ENCODE measurements at regions not wholly inside any gene's neighbourhood (a gene's known extent, or its start where the extent isn't known, plus 50 kb on each side); places are given as distances from the start of the nearest gene placed in this dataset.

DNA sequence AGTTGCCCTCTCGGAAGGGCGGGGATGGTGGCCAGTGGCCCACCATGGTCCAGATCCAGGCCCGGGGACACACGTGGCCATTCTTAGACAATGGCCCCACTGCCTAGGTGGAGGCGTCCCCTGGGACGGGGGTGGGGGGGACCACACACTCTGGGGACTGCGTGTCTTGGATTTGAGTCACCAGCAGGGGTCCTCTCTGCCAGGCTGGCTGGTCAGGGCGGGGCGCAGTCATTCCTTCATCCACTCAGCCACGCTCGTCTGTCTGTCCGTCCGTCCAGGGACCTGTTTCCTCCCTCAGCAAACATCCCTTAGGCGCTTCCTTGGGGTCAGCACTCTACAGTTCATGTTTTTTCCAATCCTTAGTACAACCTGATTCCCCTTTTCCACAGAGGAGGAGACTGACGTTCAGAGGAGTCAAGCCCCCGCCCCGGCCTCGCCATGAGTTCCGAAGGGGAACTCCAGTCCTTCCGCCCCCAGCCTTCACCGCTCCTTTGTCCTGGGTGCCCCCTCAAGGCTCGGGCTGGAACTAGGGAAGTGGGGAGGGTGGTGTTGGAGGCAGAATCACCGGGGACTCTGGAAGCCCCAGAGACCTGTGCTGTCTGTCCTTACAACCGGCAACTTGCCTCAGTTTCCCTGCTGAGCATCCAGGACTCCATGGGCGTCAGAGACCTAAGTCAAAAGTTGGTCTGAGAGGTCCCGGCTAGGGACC, 276.6 kb upstream of the MVB12B start:
- Mint-ChIP-seq H3K9me3 (peaks cover 4% of the 10 kb centered on the region), H3K4me1 (ENCODE audit: low read depth) (no peaks in the 10 kb centered on the region), H3K4me3 (no peak overlapping the region), H3K27me3 (peaks cover 11% of the 10 kb centered on the region), H3K27ac (no peak overlapping the region), H3K36me3 (ENCODE audit: low read depth) (peaks cover 3% of the 10 kb centered on the region)

DNA sequence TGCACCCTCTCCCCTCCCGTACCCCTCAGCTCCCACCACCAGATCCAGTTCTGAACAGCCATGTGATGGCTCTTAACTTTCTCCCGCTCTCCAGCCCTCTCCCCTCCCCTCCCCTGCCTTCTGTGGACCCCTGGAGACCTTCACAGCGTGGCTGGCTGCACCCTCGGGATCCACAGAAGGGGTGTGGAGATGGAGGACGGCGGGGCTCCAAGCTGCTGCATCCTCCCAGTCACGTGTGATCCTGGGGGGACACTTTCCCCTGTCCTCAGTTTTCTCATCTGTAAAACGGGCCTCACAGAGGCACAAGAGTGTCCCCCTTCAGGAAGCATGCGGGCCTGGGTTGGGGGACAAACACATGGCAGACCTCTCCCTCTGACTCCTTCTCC, 276.0 kb upstream of the MVB12B start:
- peaks cover 4% of the 10 kb centered on the region for H3K9me3 Mint-ChIP-seq
- no peak overlapping the region for H3K27ac Mint-ChIP-seq
- no peaks in the 10 kb centered on the region for H3K4me1 Mint-ChIP-seq (ENCODE audit: low read depth)
- peaks cover 10% of the 10 kb centered on the region for H3K27me3 Mint-ChIP-seq
- H3K4me3 Mint-ChIP-seq, result no peak overlapping the region
- H3K36me3 Mint-ChIP-seq (ENCODE audit: low read depth), result peaks cover 3% of the 10 kb centered on the region

DNA sequence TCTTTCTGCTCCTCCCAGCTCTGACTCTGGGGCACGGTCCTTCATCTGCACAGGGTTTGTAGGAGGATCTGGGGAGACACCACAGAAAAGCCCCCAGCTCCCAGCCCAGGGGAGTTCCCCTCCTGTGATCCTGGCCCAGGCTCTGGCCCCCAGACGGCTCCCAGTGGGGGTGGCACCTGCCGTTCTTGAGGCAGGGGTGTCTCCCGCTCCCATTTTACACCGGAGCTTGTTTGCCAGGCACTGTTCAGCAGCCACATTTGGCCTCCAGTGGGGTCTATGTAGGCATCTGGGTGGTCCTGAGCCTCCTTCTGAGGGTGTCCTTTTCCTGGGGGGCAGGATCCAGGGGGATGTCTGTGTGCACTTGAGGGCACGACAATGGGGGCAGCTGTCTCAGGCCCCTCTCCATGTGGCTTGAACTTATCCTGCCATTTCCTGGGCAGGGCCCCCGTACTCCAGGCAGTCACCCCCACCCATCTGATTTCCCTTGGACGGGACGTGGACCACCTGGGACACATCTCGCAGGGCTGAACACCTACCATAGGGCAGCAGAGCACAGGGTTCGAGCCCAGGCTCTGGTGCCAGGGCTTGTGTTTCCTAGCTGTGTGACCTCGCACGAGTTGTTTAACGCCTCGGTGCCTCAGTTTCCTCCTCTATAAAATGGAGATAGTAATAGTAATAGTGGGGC, 275.0 kb upstream of the MVB12B start:
- Mint-ChIP-seq H3K4me1 (ENCODE audit: low read depth) (no peaks in the 10 kb centered on the region), H3K27me3 (peaks cover 10% of the 10 kb centered on the region), H3K4me3 (no peak overlapping the region), H3K9me3 (no peaks in the 10 kb centered on the region), H3K36me3 (ENCODE audit: low read depth) (no peaks in the 10 kb centered on the region), H3K27ac (no peak overlapping the region)

DNA sequence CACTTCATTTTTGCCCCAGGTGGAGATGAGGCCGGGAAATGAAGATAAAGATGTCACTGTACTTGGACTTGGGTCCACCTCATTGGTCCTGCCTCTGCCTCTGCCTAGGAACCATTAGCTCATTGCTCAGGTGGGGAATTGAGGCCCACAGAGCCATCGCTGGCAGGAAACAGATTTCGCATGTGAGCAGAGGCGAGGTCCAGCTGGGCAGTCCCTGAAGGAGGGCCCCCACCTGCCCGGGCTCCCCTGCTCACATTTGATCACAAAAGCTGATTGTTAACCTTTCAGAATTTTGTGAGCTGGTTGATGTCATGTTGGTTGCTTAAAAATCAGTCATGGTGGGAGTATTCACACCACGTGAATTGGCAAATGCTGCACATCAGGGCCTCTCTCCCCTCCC, 273.8 kb upstream of the MVB12B start:
- no peaks in the 10 kb centered on the region for H3K36me3 Mint-ChIP-seq (ENCODE audit: low read depth)
- peaks cover 10% of the 10 kb centered on the region for H3K27me3 Mint-ChIP-seq
- H3K4me3 Mint-ChIP-seq, result no peak overlapping the region
- no peaks in the 10 kb centered on the region for H3K9me3 Mint-ChIP-seq
- H3K4me1 Mint-ChIP-seq (ENCODE audit: low read depth), result no peaks in the 10 kb centered on the region
- no peak overlapping the region for H3K27ac Mint-ChIP-seq

DNA sequence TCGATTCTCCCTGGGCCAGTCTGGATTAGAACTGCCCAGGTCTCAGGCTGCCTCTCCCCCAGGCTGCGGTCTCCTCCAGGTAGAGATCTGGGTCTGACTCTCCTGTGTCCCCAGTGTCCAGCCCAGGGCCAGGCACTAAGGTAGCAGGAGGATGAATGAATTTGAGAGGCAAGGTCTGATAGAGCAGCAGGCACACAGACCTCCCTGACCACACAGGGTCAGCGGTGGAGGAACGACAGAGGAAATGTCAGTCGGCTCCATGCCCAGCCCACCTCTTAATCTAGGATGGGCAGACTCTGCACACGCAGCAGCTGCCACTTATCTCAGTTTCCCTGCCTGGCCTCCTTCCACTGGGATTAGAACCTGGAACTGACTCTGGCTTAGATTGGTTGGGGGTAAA, 272.7 kb upstream of the MVB12B start:
- no peak overlapping the region for H3K27ac Mint-ChIP-seq
- H3K36me3 Mint-ChIP-seq (ENCODE audit: low read depth), result no peaks in the 10 kb centered on the region
- H3K9me3 Mint-ChIP-seq, result no peaks in the 10 kb centered on the region
- H3K4me3 Mint-ChIP-seq, result no peak overlapping the region
- H3K27me3 Mint-ChIP-seq, result peaks cover 10% of the 10 kb centered on the region
- no peaks in the 10 kb centered on the region for H3K4me1 Mint-ChIP-seq (ENCODE audit: low read depth)

DNA sequence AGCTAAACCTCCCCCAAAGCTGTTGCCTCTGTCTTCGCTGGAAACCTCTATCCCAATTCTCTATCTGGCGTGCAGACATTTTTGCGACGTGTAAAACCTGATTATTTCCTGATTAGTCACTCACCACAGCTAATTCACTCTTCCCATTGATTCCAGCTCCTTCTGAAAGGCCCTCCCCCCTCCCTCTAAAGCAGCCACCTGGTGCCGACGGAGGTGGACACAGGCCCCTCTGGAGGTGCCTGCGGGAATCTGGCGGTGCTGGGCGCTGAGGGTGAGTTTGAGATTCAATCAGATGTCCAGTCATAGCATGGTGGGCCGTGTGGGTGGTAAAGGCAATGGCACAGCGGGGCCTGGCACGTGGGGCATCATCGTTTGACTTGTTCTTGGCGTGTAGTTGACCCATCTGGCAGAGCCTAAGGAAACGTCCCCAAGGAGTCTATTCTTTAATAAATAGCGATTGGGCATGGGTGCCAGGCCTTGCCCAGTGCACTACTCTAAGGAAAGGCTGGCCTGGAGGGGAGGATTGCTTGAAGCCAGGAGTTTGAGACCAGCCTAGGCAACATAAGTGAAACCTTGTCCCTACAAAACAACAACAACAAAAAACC, 271.1 kb upstream of the MVB12B start:
- Mint-ChIP-seq H3K4me3 (no peak overlapping the region), H3K4me1 (ENCODE audit: low read depth) (no peaks in the 10 kb centered on the region), H3K9me3 (no peaks in the 10 kb centered on the region), H3K27me3 (peaks cover 10% of the 10 kb centered on the region), H3K27ac (no peak overlapping the region), H3K36me3 (ENCODE audit: low read depth) (no peaks in the 10 kb centered on the region)

DNA sequence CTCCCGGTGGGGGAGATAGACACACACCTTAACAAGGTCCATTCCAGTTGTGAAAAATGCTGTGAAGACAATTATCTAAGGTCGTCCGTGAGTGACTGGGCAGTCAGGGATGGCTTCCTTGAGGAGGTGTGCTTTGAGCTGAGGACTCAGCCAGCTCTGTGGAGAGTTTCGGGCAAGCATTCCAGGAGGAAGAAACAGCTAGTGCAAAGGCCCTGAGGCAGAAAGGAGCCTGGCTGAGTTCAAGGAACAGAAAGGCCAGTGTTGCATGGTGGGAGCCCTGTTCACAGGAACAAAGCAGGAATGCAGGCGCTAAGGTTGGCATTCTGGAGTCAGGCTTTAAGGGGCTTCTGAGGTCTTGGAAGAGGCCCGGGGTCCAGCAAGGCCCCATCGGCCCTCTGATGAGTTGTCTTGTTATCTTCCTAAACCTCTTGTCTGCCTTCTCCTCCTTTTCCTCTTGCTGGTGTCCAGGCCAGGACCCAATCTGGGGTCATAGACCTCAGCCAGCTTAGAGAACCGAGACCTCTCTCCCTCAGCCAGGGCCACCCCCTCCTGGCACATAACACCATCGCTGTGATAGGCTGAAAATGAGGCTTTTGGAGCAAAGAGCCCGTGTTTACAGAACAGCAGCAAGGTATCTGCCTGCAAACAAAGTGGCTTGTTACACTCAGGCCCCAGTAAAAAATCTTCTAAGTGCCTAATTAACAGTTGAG, 270.2 kb upstream of the MVB12B start:
- peaks cover 13% of the 10 kb centered on the region for H3K27me3 Mint-ChIP-seq
- H3K9me3 Mint-ChIP-seq, result no peaks in the 10 kb centered on the region
- no peaks in the 10 kb centered on the region for H3K36me3 Mint-ChIP-seq (ENCODE audit: low read depth)
- H3K4me1 Mint-ChIP-seq (ENCODE audit: low read depth), result no peaks in the 10 kb centered on the region
- no peak overlapping the region for H3K4me3 Mint-ChIP-seq
- no peak overlapping the region for H3K27ac Mint-ChIP-seq

DNA sequence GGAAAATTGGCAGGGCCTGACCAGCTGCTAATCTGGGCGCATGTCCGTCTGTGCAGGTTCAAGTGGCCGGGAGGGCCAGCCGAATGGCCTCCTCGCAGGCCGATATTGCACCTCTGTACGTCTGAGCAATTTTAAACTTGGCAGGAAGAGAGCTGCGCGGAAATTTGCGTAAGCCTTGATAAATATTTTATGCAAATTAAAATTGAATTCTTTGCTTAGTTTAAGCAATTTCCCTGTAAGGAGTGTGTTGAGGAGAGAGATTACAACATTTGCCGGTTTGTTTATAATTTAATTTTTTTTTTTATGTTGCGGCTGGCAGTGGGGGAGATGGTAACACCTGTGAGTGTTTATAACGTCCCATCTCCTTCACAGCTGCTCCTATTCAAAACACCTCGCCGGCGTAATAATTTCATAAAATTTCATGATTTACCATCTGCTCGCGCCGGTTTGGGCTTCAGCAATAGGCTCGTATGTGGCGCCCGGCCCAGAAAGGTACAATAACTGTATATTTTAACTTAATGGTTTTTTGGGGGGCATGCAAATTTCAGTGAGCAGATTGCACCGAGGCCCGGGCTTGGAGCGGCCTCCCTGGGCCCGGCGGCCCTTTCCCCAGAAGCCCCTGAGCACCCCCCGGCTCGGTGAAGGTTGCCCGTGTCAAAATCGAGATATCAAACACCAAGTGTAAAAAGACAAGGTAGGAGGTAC, 269.4 kb upstream of the MVB12B start:
- Mint-ChIP-seq H3K27me3 (peaks cover 13% of the 10 kb centered on the region), H3K27ac (no peak overlapping the region), H3K4me1 (ENCODE audit: low read depth) (no peaks in the 10 kb centered on the region), H3K9me3 (no peaks in the 10 kb centered on the region), H3K36me3 (ENCODE audit: low read depth) (no peaks in the 10 kb centered on the region), H3K4me3 (no peak overlapping the region)

DNA sequence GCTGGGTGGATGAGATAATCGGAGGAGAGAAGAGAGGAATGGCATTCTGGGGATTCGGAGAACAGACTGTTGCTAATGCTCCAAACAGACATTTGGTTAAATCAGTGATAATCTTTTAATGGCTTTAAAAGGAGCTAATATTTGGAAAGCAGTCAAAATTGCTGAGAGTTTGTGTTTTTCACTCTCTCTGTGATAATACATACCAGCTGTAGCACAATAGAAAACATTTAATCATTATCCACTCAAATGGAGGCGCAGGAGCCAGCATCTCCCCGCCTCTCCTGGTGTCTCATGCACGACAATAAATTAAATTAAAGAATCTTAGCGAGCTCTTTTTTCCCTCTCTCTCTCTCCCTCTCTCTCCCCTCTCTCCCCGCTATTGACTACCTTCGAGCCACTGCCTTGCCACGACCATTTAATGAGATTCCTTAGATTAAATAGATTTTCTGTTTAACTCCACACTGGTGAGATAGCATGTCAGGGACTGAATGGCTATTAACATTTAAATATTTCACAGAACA, 268.6 kb upstream of the MVB12B start:
- no peak overlapping the region for H3K4me3 Mint-ChIP-seq
- H3K9me3 Mint-ChIP-seq, result no peaks in the 10 kb centered on the region
- H3K27me3 Mint-ChIP-seq, result peaks cover 12% of the 10 kb centered on the region
- H3K36me3 Mint-ChIP-seq (ENCODE audit: low read depth), result no peaks in the 10 kb centered on the region
- no peaks in the 10 kb centered on the region for H3K4me1 Mint-ChIP-seq (ENCODE audit: low read depth)
- no peak overlapping the region for H3K27ac Mint-ChIP-seq

DNA sequence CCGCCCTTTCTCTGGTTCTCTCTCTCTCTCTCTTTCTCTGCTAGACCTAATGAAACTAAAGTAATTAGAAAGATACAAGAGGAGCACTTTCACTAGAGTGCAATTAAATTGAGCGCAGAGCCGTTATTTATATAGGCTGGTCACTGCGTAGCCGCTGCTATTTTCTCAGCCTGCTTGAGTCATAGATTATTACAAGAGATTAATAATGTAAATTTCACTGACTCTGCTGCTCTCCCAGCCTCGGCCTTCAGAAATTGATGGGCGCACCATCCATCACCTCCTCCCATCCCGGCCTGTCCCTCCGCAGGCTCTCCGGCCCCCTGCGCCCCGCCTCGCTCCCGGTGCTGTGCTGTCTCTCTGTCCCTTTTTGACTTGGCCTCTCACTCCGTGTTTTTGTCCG, 268.0 kb upstream of the MVB12B start:
- Mint-ChIP-seq H3K4me3 (no peak overlapping the region), H3K9me3 (no peaks in the 10 kb centered on the region), H3K27me3 (peaks cover 7% of the 10 kb centered on the region), H3K27ac (no peak overlapping the region), H3K36me3 (ENCODE audit: low read depth) (no peaks in the 10 kb centered on the region), H3K4me1 (ENCODE audit: low read depth) (no peaks in the 10 kb centered on the region)

DNA sequence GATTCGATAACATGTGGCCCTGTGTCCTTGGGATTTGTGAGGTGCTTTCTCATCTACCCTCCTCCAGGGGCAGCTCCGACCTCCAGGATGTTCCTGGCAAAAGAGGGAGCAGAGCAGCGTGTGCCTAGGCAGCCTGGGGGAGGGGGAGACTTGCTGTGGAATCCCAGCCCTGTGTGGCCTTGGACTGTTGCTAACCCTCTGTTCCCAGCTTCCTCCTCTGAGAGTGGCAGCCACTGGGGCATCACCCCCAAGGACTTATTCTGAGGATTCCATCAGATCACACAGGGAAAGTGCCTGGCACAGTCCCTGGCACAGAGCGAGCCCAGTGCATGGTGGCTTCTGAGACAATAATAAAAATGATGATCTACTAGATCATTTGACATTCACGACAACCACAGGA, 265.1 kb upstream of the MVB12B start:
- Mint-ChIP-seq H3K36me3 (ENCODE audit: low read depth) (no peaks in the 10 kb centered on the region), H3K27ac (no peak overlapping the region), H3K27me3 (peaks cover 8% of the 10 kb centered on the region), H3K4me3 (no peak overlapping the region), H3K9me3 (no peaks in the 10 kb centered on the region), H3K4me1 (ENCODE audit: low read depth) (no peaks in the 10 kb centered on the region)

DNA sequence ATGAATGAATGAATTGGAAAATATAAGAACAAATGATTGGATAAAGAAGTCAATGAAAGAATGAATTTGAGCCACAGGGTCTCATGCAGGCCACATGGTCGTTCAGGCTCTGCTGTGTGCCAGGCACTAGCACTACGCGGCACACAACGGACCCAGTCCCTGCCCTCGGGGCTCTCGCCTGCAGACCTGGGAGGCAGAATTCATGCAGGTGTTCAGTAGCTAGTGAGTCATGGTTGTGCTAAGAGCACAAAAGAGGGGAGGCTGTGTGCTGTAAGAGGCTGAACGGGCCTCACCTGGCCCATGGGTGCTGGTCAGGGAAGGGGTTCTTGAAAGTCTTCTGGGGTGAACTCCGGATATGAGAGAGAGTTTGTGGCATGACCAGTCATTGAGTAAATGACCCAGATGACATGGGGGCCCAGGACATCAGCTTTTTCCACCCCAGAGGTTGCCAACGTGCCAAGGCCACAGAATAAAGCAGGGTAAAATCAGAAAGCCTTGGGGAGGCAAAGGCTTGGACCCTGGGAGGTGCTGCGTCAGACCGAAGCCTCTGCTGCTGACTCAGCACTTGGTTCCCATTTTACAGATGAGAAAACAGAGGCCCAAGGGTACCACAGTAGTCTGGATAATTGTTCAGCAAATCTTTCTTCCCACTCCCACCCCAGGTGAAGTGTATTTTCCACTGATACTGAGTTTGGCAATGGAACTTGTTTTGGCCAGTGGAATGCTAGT, 264.3 kb upstream of the MVB12B start:
- Mint-ChIP-seq H3K4me1 (ENCODE audit: low read depth) (no peaks in the 10 kb centered on the region), H3K27me3 (peaks cover 8% of the 10 kb centered on the region), H3K27ac (no peak overlapping the region), H3K4me3 (no peak overlapping the region), H3K36me3 (ENCODE audit: low read depth) (no peaks in the 10 kb centered on the region), H3K9me3 (no peaks in the 10 kb centered on the region)

DNA sequence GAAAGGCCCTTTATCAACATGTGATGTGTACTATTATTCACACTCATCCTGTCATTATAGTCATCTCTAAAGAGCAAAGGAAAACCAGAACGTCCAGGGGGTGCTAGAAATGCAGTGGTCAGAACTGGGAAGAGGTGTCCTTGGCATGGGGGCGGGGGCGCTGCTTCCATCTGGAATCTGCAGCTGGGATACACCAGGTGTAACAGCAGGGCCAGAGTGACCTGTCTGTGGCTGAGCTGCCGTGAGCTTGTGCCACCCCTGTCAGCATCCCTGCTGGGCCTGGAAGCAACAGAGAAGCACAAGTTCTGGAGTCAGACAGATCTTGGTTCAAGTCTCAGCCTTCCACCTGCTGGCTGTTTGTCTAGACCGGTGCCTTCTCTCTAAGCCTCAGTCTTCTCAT, 263.3 kb upstream of the MVB12B start:
- H3K27ac Mint-ChIP-seq, result no peak overlapping the region
- H3K4me3 Mint-ChIP-seq, result no peak overlapping the region
- H3K9me3 Mint-ChIP-seq, result no peaks in the 10 kb centered on the region
- H3K4me1 Mint-ChIP-seq (ENCODE audit: low read depth), result no peaks in the 10 kb centered on the region
- no peaks in the 10 kb centered on the region for H3K36me3 Mint-ChIP-seq (ENCODE audit: low read depth)
- H3K27me3 Mint-ChIP-seq, result peaks cover 8% of the 10 kb centered on the region

DNA sequence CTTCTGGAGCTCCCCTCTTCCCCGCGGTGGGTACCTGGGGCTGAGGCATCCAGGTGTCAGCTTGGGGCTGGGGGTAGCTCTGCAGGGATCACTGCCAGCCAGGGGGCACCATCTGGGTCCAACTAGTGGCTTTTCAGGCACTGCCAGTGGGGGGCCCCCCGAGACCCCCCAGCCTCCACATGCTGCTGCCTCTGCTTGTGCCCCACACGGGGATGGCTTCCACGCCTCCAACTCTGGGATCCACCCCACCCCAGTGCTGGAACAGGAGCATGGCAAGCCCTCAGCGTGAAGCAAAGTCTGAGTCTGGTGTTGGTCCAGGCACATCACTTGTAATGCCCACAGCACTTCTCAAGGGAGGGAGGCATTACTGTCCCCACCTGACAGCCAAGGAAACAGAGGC, 260.5 kb upstream of the MVB12B start:
- Mint-ChIP-seq H3K27ac (no peak overlapping the region), H3K9me3 (no peaks in the 10 kb centered on the region), H3K4me3 (no peak overlapping the region), H3K27me3 (peaks cover 9% of the 10 kb centered on the region), H3K36me3 (ENCODE audit: low read depth) (no peaks in the 10 kb centered on the region), H3K4me1 (ENCODE audit: low read depth) (no peaks in the 10 kb centered on the region)
